HEK293 (cell line): ENCODE measurements at regions not wholly inside any gene's neighbourhood (a gene's known extent, or its start where the extent isn't known, plus 50 kb on each side); places are given as distances from the start of the nearest gene placed in this dataset.
"Not testable (repeated sequence)": the region's sequence is repeated elsewhere in the genome, so short reads cannot be mapped to it uniquely, and the experiment has no call there.

ENCODE experiments used
- ZBTB21 ChIP-seq: fragments of 450-650 bp; formaldehyde crosslinking; IDR thresholded peaks from 2 replicates; pipeline ENCODE4 v1.5.1; 2017; ENCODE audit warnings: missing biosample characterization, missing genetic modification characterization
- ZBTB6 ChIP-seq: fragments of 450-650 bp; formaldehyde crosslinking; IDR thresholded peaks from 2 replicates; pipeline ENCODE4 v1.5.1; 2017; ENCODE audit warnings: missing biosample characterization, missing genetic modification characterization
- ZBTB8A ChIP-seq: fragments of 450-650 bp; formaldehyde crosslinking; IDR thresholded peaks from 2 replicates; pipeline ENCODE4 v1.5.1; 2016; ENCODE audit warnings: missing biosample characterization, missing genetic modification characterization
- ZNF530 ChIP-seq: fragments of 450-650 bp; formaldehyde crosslinking; IDR thresholded peaks from 2 replicates; pipeline ENCODE4 v1.5.1; 2016; ENCODE audit warnings: low read depth, missing biosample characterization, missing genetic modification characterization
- ZNF555 ChIP-seq: fragments of 450-650 bp; formaldehyde crosslinking; conservative IDR thresholded peaks from 2 replicates; pipeline ENCODE4 v1.5.1; 2017; ENCODE audit warnings: missing biosample characterization, mild to moderate bottlenecking, missing genetic modification characterization, inconsistent platforms
- ZNF560 ChIP-seq: fragments of 450-650 bp; formaldehyde crosslinking; IDR thresholded peaks from 2 replicates; pipeline ENCODE4 v1.5.1; 2017; ENCODE audit warnings: missing biosample characterization, missing genetic modification characterization, borderline replicate concordance
- ZNF561 ChIP-seq: fragments of 450-650 bp; IDR thresholded peaks from 2 replicates; pipeline ENCODE4 v1.5.1; 2018; ENCODE audit warnings: missing biosample characterization, missing genetic modification characterization, borderline replicate concordance
- ZNF629 ChIP-seq: fragments of 450-650 bp; formaldehyde crosslinking; IDR thresholded peaks from 2 replicates; pipeline ENCODE4 v1.5.1; 2017; ENCODE audit warnings: missing biosample characterization, missing genetic modification characterization
- ZNF670 ChIP-seq: fragments of 450-650 bp; formaldehyde crosslinking; IDR thresholded peaks from 2 replicates; pipeline ENCODE4 v1.5.1; 2016; ENCODE audit warnings: missing biosample characterization, missing genetic modification characterization, low read depth
- ZNF830 ChIP-seq: fragments of 450-650 bp; IDR thresholded peaks from 2 replicates; pipeline ENCODE4 v1.5.0; 2018; ENCODE audit warnings: missing biosample characterization, missing genetic modification characterization, low read depth, mild to moderate bottlenecking, moderate library complexity
- TF ChIP-seq, protein P1 (sequence below): fragments of 450-650 bp; formaldehyde crosslinking; IDR thresholded peaks from 2 replicates; pipeline ENCODE4 v1.5.1; 2016; ENCODE audit warnings: missing biosample characterization, missing genetic modification characterization
- TF ChIP-seq, protein P2 (sequence below): fragments of 450-650 bp; formaldehyde crosslinking; IDR thresholded peaks from 2 replicates; pipeline ENCODE4 v1.5.1; 2016; ENCODE audit warnings: missing biosample characterization, missing genetic modification characterization, low read depth
- TF ChIP-seq, protein P3 (sequence below): fragments of 450-650 bp; formaldehyde crosslinking; IDR thresholded peaks from 2 replicates; pipeline ENCODE4 v1.5.1; 2016; ENCODE audit warnings: missing biosample characterization, missing genetic modification characterization
- TF ChIP-seq, protein P4 (sequence below): fragments of 450-650 bp; formaldehyde crosslinking; IDR thresholded peaks from 2 replicates; pipeline ENCODE4 v1.5.1; 2016; ENCODE audit warnings: missing biosample characterization, missing genetic modification characterization

- TF ChIP-seq ZNF670 (tag by site-specific recombination); ZNF561 (tag by site-specific recombination); ZNF530; ZBTB21 (tag by site-specific recombination); ZNF560 (tag by site-specific recombination); ZNF830 (tag by site-specific recombination); ZNF629 (tag by site-specific recombination); ZBTB8A (tag by site-specific recombination); ZNF555 (tag by site-specific recombination); ZBTB6 (tag by site-specific recombination): not testable (repeated sequence)
- TF ChIP-seq, protein P1, sequence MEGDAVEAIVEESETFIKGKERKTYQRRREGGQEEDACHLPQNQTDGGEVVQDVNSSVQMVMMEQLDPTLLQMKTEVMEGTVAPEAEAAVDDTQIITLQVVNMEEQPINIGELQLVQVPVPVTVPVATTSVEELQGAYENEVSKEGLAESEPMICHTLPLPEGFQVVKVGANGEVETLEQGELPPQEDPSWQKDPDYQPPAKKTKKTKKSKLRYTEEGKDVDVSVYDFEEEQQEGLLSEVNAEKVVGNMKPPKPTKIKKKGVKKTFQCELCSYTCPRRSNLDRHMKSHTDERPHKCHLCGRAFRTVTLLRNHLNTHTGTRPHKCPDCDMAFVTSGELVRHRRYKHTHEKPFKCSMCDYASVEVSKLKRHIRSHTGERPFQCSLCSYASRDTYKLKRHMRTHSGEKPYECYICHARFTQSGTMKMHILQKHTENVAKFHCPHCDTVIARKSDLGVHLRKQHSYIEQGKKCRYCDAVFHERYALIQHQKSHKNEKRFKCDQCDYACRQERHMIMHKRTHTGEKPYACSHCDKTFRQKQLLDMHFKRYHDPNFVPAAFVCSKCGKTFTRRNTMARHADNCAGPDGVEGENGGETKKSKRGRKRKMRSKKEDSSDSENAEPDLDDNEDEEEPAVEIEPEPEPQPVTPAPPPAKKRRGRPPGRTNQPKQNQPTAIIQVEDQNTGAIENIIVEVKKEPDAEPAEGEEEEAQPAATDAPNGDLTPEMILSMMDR (tag by site-specific recombination) = not testable (repeated sequence)
- TF ChIP-seq, protein P2, sequence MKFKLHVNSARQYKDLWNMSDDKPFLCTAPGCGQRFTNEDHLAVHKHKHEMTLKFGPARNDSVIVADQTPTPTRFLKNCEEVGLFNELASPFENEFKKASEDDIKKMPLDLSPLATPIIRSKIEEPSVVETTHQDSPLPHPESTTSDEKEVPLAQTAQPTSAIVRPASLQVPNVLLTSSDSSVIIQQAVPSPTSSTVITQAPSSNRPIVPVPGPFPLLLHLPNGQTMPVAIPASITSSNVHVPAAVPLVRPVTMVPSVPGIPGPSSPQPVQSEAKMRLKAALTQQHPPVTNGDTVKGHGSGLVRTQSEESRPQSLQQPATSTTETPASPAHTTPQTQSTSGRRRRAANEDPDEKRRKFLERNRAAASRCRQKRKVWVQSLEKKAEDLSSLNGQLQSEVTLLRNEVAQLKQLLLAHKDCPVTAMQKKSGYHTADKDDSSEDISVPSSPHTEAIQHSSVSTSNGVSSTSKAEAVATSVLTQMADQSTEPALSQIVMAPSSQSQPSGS (tag by site-specific recombination) = not testable (repeated sequence)
- TF ChIP-seq, protein P3, sequence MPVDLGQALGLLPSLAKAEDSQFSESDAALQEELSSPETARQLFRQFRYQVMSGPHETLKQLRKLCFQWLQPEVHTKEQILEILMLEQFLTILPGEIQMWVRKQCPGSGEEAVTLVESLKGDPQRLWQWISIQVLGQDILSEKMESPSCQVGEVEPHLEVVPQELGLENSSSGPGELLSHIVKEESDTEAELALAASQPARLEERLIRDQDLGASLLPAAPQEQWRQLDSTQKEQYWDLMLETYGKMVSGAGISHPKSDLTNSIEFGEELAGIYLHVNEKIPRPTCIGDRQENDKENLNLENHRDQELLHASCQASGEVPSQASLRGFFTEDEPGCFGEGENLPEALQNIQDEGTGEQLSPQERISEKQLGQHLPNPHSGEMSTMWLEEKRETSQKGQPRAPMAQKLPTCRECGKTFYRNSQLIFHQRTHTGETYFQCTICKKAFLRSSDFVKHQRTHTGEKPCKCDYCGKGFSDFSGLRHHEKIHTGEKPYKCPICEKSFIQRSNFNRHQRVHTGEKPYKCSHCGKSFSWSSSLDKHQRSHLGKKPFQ (tag by site-specific recombination) = not testable (repeated sequence)
- TF ChIP-seq, protein P4, sequence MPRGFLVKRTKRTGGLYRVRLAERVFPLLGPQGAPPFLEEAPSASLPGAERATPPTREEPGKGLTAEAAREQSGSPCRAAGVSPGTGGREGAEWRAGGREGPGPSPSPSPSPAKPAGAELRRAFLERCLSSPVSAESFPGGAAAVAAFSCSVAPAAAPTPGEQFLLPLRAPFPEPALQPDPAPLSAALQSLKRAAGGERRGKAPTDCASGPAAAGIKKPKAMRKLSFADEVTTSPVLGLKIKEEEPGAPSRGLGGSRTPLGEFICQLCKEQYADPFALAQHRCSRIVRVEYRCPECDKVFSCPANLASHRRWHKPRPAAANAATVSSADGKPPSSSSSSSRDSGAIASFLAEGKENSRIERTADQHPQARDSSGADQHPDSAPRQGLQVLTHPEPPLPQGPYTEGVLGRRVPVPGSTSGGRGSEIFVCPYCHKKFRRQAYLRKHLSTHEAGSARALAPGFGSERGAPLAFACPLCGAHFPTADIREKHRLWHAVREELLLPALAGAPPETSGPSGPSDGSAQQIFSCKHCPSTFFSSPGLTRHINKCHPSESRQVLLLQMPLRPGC = not testable (repeated sequence)
Observed at GRCh38 chr5:7265776-7266175, 130.2 kb upstream of the ADCY2 start.
